SKM-1 treated with dmso at 0.1 percent for 144 hours (cell line): ENCODE measurements at regions not wholly inside any gene's neighbourhood (a gene's known extent, or its start where the extent isn't known, plus 50 kb on each side); places are given as distances from the start of the nearest gene placed in this dataset.
A peak's percentile ranks its signal among the peaks of the same experiment; 100 is the strongest.

ENCODE experiments used
- DNase-seq: peaks from one replicate; lab custom pipeline; 2025; ENCODE audit not compliant: unreplicated experiment; lab: John Stamatoyannopoulos, UW

DNA sequence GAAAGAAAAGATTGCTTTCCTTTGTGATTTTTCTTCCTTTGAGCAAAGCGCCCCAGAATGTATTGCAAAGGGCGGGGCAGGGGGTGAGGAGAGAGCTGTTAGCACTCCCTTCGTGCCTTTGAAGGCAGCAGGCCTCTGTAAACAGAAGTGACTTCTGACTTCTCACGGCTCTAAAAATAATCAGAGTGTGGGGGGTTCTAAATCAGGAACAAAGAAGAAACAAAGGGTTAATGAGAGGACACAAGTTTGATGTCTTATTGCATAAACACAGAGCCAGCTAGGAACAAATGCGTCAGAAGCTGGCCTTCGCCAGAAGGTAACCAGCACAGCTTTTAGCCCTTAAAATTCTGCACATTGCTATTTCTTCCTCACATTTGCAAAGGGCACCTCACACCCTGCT lies 626.2 kb downstream of the MID1IP1 start:
- peak; percentile 10 for DNase-seq

DNA sequence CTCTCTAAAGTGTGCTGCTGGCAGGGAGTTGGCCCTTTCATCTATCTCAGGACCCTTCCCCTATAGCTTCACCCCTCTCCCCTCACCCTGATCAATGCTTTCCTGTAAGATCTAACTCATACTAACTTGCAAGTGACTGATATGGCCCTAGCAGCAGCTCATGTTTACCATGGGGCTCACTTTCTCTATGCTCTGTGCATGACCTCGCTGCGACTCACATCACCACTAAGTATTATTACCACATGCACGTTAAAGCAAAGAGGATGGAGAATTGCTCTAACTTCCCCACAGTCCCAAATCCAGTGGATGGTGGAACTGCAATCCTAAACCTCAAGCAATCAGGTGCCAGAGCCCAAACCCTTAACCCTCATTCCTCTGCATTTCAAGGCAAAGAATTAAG lies 626.6 kb downstream of the MID1IP1 start:
- no peak for DNase-seq

GRCh38 chrX:39430551-39430950 lies 629.3 kb downstream of the MID1IP1 start:
- no peak for DNase-seq

DNA sequence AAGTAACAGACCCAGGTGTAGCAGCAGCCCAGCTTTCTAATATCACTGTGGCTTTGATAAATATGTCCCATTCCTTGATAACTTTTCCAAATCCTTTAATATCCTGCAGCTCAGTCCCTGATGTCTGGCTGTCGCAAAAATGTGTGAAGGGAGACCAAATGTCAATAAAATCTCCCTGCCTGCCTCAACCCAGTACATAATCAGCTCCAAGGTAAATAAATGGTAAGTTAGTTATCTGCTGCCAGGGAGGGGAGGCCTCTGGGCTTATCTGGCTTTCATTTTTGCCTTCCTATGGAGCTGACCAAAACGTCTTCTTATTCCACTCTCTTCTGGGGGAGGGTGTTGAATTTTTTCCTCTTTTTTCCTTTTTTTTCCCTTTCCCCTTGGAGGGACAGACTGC lies 630.6 kb downstream of the MID1IP1 start:
- DNase-seq, result no peak

GRCh38 chrX:39434671-39435070 lies 633.4 kb downstream of the MID1IP1 start:
- DNase-seq, result peak; percentile 32

- peak; percentile 4 for DNase-seq
Observed at GRCh38 chrX:39436538-39436937, 635.3 kb downstream of the MID1IP1 start.

DNA sequence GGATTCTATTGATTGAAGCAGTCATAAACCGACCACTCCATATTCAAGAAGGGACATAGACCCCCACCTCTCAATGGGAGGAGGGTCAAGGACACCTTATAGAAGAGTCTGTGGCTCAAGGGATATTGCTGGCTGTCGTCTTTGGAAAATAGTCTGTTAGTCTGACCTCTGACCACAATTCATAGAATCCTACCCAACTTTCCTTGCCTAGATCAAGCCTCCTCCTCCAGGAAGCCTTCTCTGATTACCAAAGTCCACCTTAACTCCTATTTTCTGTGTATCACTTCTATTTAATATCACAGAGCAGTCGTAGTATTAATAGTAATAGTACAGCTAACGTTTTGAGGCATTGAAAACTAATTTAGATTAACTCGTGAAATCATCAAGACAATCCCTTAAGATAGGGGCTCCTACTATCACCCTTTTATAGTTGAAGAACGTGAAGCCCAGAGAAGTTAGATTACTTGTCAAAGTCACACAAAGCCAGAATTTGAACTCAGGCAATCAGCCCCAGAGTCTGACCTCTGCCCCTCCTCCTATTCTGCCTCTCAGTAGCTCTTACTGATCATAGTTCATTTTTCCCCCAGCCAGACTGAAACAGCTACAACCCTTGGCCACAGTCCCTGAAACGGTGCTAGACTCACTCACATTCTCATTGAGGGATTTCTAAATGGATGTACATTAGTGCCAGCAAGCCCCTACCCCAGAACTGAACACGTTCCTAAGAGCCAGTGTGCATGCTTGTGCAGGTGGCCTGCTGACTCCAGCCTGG lies 636.6 kb downstream of the MID1IP1 start:
- DNase-seq, result no peak

DNA sequence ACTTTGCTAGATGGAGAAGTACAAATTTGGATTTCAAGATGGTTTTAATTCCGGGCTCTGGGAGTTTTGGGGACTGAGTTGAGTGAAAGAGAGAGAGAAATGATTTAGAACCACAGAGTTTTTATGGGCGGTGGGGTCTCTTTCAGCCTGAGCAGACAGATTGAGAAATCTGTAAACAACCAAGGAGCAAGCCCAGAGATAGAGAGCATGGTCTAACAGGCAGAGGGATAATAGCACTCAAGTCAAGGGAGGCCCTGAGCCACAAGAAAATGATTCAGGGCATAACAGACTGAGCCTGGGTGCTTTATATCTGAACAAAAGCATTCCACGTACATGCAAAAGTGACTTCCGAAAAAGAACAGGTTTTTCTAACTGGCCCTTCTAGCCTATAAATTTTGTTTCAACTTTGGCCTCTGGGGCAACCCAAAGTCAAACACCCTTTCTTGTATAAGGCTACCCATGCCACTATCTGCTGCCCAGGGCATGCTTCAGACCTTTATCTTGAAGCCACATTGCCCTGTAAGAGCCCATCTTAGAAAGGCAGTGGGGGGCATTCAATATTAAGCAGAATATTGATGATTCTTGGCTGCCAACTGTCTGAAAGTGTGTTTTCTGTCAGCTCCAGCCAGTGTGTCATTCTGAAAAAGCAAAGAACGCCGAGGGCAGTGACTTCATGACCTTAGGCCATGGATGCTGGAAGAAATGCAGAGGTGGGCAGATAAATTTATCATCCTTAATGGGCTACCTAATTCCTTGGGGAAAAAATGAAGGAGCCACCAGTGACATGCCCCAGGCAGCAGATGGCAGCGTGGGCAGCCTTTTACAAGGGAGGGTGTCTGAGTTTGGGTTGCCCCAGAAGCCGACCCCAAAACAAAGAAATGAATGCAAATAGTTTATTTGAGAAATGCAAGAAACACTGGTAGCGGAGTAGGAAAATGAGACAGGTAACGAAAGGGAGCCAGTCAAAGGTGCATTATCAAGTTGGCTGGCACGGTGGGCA lies 637.6 kb downstream of the MID1IP1 start:
- no peak for DNase-seq

DNA sequence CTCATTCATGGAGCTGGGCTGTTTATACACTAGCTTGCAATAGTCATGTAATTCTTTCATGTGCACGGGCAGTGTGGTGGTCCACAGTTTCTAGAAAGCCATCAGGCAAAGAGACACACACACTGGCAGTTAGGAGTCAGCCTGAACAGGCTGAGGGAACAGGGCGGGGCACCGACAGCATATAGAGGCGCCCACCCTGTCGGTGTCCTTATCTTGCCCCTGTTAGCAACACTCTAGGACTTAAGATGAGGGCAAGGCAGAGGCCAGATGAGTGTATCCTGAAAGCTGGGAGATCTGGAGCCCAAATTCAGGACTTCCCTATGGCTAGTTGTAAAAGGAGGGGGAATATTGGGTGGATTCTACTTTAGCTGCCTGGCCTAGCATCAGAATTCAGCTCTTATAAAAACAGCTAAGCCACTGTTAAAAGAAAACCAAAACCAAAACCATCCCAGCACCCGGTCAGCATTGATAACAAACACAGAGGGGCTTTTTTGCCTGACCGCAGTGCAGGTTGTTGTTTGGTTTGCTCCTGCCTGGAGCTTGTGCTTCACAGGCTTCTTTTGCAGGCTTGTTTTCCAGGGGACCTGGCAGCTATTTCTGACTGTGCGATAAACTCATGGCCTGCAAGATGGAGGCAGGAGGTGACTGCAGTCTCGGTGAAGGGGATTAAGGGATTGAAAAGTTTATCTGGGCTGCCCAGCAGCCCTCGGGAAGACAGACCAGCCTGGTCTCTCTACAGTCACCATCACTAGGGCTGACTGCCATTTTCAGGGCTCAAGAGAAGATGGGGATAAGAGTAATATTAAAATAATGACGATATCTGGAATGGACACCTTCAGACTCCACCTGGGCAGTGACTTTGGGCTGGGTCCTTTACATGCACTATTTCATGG lies 638.9 kb downstream of the MID1IP1 start:
- DNase-seq, result no peak

GRCh38 chrX:39440799-39441284 lies 639.6 kb downstream of the MID1IP1 start:
- DNase-seq, result no peak

- no peak for DNase-seq
Observed at GRCh38 chrX:39442332-39442731, 641.1 kb downstream of the MID1IP1 start.

DNA sequence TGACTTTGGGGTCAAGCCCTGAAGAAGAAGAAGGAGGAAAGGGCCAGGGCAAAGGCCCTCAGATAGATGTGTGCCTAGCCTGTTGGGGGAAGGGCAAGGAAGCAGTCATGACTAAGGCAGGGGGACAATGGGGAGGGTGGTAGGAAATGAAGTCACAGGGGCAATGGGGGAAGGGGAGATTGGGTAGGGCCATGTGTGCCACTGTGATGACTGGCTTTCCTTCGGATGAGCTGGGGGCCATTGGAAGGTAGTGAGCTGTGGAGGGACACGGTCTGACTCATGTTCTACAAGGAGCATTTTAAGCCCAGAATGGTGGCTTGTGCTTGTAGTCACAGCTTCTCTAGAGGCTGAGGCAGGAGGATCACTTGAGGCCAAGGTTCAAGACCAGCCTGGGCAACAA lies 642.0 kb downstream of the MID1IP1 start:
- no peak for DNase-seq

DNA sequence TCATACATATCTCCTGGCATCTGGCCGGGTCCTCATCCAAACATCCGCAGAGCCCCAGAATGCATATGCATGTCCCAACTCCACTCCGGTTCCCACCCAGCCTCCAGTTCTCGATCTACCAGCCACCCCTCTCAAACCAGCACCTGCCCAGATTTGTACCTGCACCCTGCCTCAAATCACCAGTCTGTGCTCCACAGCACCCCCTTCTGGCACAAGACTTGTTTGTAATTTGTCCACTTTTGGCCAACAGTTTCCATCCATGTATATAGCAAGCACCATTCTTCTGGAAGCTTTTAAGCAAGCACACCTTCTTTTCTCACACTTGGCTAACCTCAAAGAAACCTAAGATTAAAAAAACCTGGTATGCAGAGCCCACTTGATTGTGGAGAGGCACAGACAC lies 644.1 kb downstream of the MID1IP1 start:
- DNase-seq, result no peak

GRCh38 chrX:39449352-39449751 lies 648.1 kb downstream of the MID1IP1 start:
- no peak for DNase-seq

- no peak for DNase-seq
Observed at GRCh38 chrX:39450234-39450977, 647.4 kb downstream of the BCOR start.

DNA sequence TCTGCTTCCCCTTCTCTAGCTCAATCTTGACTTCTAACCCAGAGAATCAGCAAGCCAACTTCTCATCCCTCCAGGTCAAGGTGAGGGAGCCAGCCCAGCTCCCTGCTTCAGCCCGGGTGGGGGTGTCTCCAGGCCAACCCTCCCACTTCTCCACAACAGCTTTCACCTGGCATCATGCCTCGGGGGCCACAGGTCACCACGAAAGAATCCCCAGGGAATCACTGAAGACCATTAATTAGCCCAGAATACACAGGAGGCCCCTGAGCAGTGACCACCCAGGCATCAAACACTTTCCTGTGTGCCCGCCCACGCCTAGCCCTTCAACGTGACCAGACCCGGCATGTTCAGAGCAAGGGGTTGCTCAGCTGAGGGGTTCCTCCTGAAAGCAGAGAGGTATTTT lies 646.7 kb downstream of the BCOR start:
- DNase-seq, result no peak

GRCh38 chrX:39452401-39452800 lies 645.4 kb downstream of the BCOR start:
- DNase-seq, result no peak

GRCh38 chrX:39453889-39454621 lies 643.7 kb downstream of the BCOR start:
- DNase-seq, result no peak

GRCh38 chrX:39456894-39457604 lies 640.7 kb downstream of the BCOR start:
- DNase-seq, result no peak
